Central memory CD8-positive, alpha-beta T cell (primary cell): ENCODE measurements at regions not wholly inside any gene's neighbourhood (a gene's known extent, or its start where the extent isn't known, plus 50 kb on each side); places are given as distances from the start of the nearest gene placed in this dataset.

ENCODE experiments used
- ATAC-seq: fragments of 150-1000 bp; cut with Tn5 transposase; replicated peaks from 2 replicates; pipeline ENCODE4 v1.10.0; 2022; ENCODE audit warnings: mild to moderate bottlenecking, moderate FRiP score, moderate number of reproducible peaks; ENCODE audit not compliant: poor library complexity, severe bottlenecking; ENCODE audit errors: extremely low read depth
- DNase-seq, 2 donors: peaks; one replicate each; pipeline ENCODE4 v3.0.0; 2021; ENCODE audit warnings: low spot score in 2 of 2
- H3K27ac Mint-ChIP-seq: one replicate; pipeline ENCODE4 v1.8.0; 2022; ENCODE audit warnings: low read depth, mild to moderate bottlenecking, moderate library complexity, mixed read lengths
- H3K27me3 Mint-ChIP-seq: one replicate; pipeline ENCODE4 v1.8.0; 2022; ENCODE audit warnings: mixed read lengths
- H3K36me3 Mint-ChIP-seq: one replicate; pipeline ENCODE4 v1.8.0; 2022; ENCODE audit warnings: mild to moderate bottlenecking, moderate library complexity, mixed read lengths; ENCODE audit not compliant: insufficient read depth
- H3K4me1 Mint-ChIP-seq: one replicate; pipeline ENCODE4 v1.8.0; 2022; ENCODE audit warnings: mixed read lengths
- H3K4me3 Mint-ChIP-seq: one replicate; pipeline ENCODE4 v1.8.0; 2022; ENCODE audit warnings: mild to moderate bottlenecking, moderate library complexity, mixed read lengths
- H3K9me3 Mint-ChIP-seq: one replicate; pipeline ENCODE4 v1.8.0; 2022; ENCODE audit warnings: mixed read lengths

GRCh38 chr7:121605317-121605680 lies 209.2 kb upstream of the FAM3C start:
- DNase-seq: no peak
- H3K4me3 Mint-ChIP-seq: no peak overlapping the region
- H3K4me1 Mint-ChIP-seq: no peaks in the 10 kb centered on the region

GRCh38 chr7:121604627-121605316 lies 208.7 kb upstream of the FAM3C start:
- Mint-ChIP-seq H3K9me3 (no peaks in the 10 kb centered on the region), H3K27me3 (peaks cover 47% of the 10 kb centered on the region), H3K4me1 (no peaks in the 10 kb centered on the region), H3K4me3 (no peak overlapping the region), H3K27ac (no peak overlapping the region), H3K36me3 (no peaks in the 10 kb centered on the region)
- no peak for ATAC-seq
- no peak for DNase-seq

More at GRCh38 chr7:121605317-121605680, 209.2 kb upstream of the FAM3C start:
- ATAC-seq: no peak
- no peaks in the 10 kb centered on the region for H3K36me3 Mint-ChIP-seq
- peaks cover 47% of the 10 kb centered on the region for H3K27me3 Mint-ChIP-seq
- H3K9me3 Mint-ChIP-seq: no peaks in the 10 kb centered on the region
- H3K27ac Mint-ChIP-seq: no peak overlapping the region

- H3K4me1 Mint-ChIP-seq: no peaks in the 10 kb centered on the region
- H3K9me3 Mint-ChIP-seq: no peaks in the 10 kb centered on the region
- no peak for ATAC-seq
- peaks cover 47% of the 10 kb centered on the region for H3K27me3 Mint-ChIP-seq
- no peak overlapping the region for H3K27ac Mint-ChIP-seq
- no peak for DNase-seq
- no peaks in the 10 kb centered on the region for H3K36me3 Mint-ChIP-seq
- no peak overlapping the region for H3K4me3 Mint-ChIP-seq
Observed at GRCh38 chr7:121603886-121604285, 207.8 kb upstream of the FAM3C start.

GRCh38 chr7:121599887-121600286 lies 203.8 kb upstream of the FAM3C start:
- Mint-ChIP-seq H3K27ac (no peak overlapping the region), H3K36me3 (no peaks in the 10 kb centered on the region), H3K27me3 (peaks cover 29% of the 10 kb centered on the region), H3K4me1 (no peaks in the 10 kb centered on the region), H3K4me3 (no peak overlapping the region), H3K9me3 (no peaks in the 10 kb centered on the region)
- DNase-seq (no peak), ATAC-seq (no peak)

GRCh38 chr7:121595758-121596696 lies 199.9 kb upstream of the FAM3C start:
- ATAC-seq: no peak
- no peak for DNase-seq
- H3K4me3 Mint-ChIP-seq: no peak overlapping the region
- no peaks in the 10 kb centered on the region for H3K36me3 Mint-ChIP-seq
- H3K27me3 Mint-ChIP-seq: peaks cover 14% of the 10 kb centered on the region
- H3K4me1 Mint-ChIP-seq: no peaks in the 10 kb centered on the region
- no peak overlapping the region for H3K27ac Mint-ChIP-seq
- H3K9me3 Mint-ChIP-seq: no peaks in the 10 kb centered on the region

- Mint-ChIP-seq H3K27ac (no peak overlapping the region), H3K27me3 (peaks cover 23% of the 10 kb centered on the region), H3K4me3 (no peak overlapping the region), H3K36me3 (no peaks in the 10 kb centered on the region), H3K9me3 (no peaks in the 10 kb centered on the region), H3K4me1 (no peaks in the 10 kb centered on the region)
- no peak for ATAC-seq
- DNase-seq: no peak
Observed at GRCh38 chr7:121591926-121592325, 195.8 kb upstream of the FAM3C start.

GRCh38 chr7:121587435-121587834 lies 191.3 kb upstream of the FAM3C start:
- Mint-ChIP-seq H3K4me1 (no peaks in the 10 kb centered on the region), H3K9me3 (no peaks in the 10 kb centered on the region)
- ATAC-seq: no peak

GRCh38 chr7:121582258-121582657 lies 186.2 kb upstream of the FAM3C start:
- Mint-ChIP-seq H3K27me3 (peaks cover 48% of the 10 kb centered on the region), H3K4me1 (no peaks in the 10 kb centered on the region), H3K4me3 (no peak overlapping the region), H3K36me3 (no peaks in the 10 kb centered on the region), H3K27ac (no peak overlapping the region), H3K9me3 (no peaks in the 10 kb centered on the region)
- ATAC-seq: no peak
- no peak for DNase-seq

More at GRCh38 chr7:121587435-121587834, 191.3 kb upstream of the FAM3C start:
- DNase-seq: no peak
- Mint-ChIP-seq H3K36me3 (no peaks in the 10 kb centered on the region), H3K4me3 (no peak overlapping the region), H3K27me3 (peaks cover 21% of the 10 kb centered on the region), H3K27ac (no peak overlapping the region)

GRCh38 chr7:121579639-121580038 lies 183.5 kb upstream of the FAM3C start:
- DNase-seq: no peak
- ATAC-seq: no peak
- H3K27me3 Mint-ChIP-seq: peaks cover 50% of the 10 kb centered on the region
- no peak overlapping the region for H3K4me3 Mint-ChIP-seq
- no peak overlapping the region for H3K27ac Mint-ChIP-seq
- no peaks in the 10 kb centered on the region for H3K36me3 Mint-ChIP-seq
- H3K4me1 Mint-ChIP-seq: no peaks in the 10 kb centered on the region
- no peaks in the 10 kb centered on the region for H3K9me3 Mint-ChIP-seq

GRCh38 chr7:121578669-121579068 lies 182.6 kb upstream of the FAM3C start:
- Mint-ChIP-seq H3K27ac (no peak overlapping the region), H3K4me3 (no peak overlapping the region), H3K4me1 (no peaks in the 10 kb centered on the region), H3K36me3 (no peaks in the 10 kb centered on the region), H3K27me3 (peaks cover 58% of the 10 kb centered on the region), H3K9me3 (no peaks in the 10 kb centered on the region)
- ATAC-seq (no peak), DNase-seq (no peak)

GRCh38 chr7:121576148-121576917 lies 180.2 kb upstream of the FAM3C start:
- H3K4me3 Mint-ChIP-seq: no peak overlapping the region
- H3K4me1 Mint-ChIP-seq: no peaks in the 10 kb centered on the region
- H3K27me3 Mint-ChIP-seq: peaks cover 51% of the 10 kb centered on the region

GRCh38 chr7:121575194-121575765 lies 179.2 kb upstream of the FAM3C start:
- peaks cover 58% of the 10 kb centered on the region for H3K27me3 Mint-ChIP-seq
- DNase-seq: no peak
- no peaks in the 10 kb centered on the region for H3K9me3 Mint-ChIP-seq
- no peak overlapping the region for H3K27ac Mint-ChIP-seq
- H3K36me3 Mint-ChIP-seq: no peaks in the 10 kb centered on the region
- no peak overlapping the region for H3K4me3 Mint-ChIP-seq
- H3K4me1 Mint-ChIP-seq: no peaks in the 10 kb centered on the region
- no peak for ATAC-seq

More at GRCh38 chr7:121576148-121576917, 180.2 kb upstream of the FAM3C start:
- Mint-ChIP-seq H3K36me3 (no peaks in the 10 kb centered on the region), H3K27ac (no peak overlapping the region), H3K9me3 (no peaks in the 10 kb centered on the region)
- ATAC-seq (no peak), DNase-seq (no peak)
